ENCODE measurements at regions not wholly inside any gene's neighbourhood (a gene's known extent, or its start where the extent isn't known, plus 50 kb on each side); places are given as distances from the start of the nearest gene placed in this dataset.

GRCh38 chr2:83282043-83282795 is 1176.9 kb downstream of the SUCLG1 start:
- TF ChIP-seq CTCF (IDR thresholded peaks at IDR 0.05; ENCODE audit: borderline replicate concordance) = no peak
- Histone ChIP-seq H3K4me1 (no peaks in the 10 kb centered on the region), H3K36me3 (no peaks in the 10 kb centered on the region), H3K27me3 (ENCODE audit: low read depth) (no peaks in the 10 kb centered on the region), H3K4me3 (no peak overlapping the region), H3K27ac (replicated peaks) (no peak overlapping the region), H3K9me3 (replicated peaks) (no peaks in the 10 kb centered on the region)
- intact Hi-C loops (cut with micrococcal nuclease) = no loop called here
- DNase-seq = no peak

GRCh38 chr2:83280391-83280790 is 1178.7 kb downstream of the SUCLG1 start:
- no peaks in the 10 kb centered on the region for H3K36me3 ChIP-seq
- TF ChIP-seq CTCF (IDR thresholded peaks at IDR 0.05; ENCODE audit: borderline replicate concordance) = no peak
- no peaks in the 10 kb centered on the region for H3K27me3 ChIP-seq (ENCODE audit: low read depth)
- H3K4me1 ChIP-seq = no peaks in the 10 kb centered on the region
- intact Hi-C loops (cut with micrococcal nuclease) = no loop called here
- H3K27ac ChIP-seq (replicated peaks) = no peak overlapping the region
- no peak for DNase-seq
- no peak overlapping the region for H3K4me3 ChIP-seq
- H3K9me3 ChIP-seq (replicated peaks) = no peaks in the 10 kb centered on the region

- intact Hi-C loops (cut with micrococcal nuclease) = no loop called here
- no peak overlapping the region for H3K27ac ChIP-seq (replicated peaks)
These were observed 1185.8 kb downstream of the SUCLG1 start for GRCh38 chr2:83273322-83273721.

GRCh38 chr2:83261591-83262136 is 1197.4 kb downstream of the SUCLG1 start:
- Histone ChIP-seq H3K27me3 (ENCODE audit: low read depth) (no peaks in the 10 kb centered on the region), H3K36me3 (no peaks in the 10 kb centered on the region), H3K9me3 (replicated peaks) (peaks cover 4% of the 10 kb centered on the region), H3K27ac (replicated peaks) (no peak overlapping the region), H3K4me3 (no peak overlapping the region), H3K4me1 (no peaks in the 10 kb centered on the region)
- no peak for DNase-seq
- intact Hi-C loops (cut with micrococcal nuclease) = no loop called here
- no peak for TF ChIP-seq CTCF (IDR thresholded peaks at IDR 0.05; ENCODE audit: borderline replicate concordance)

More at GRCh38 chr2:83273322-83273721, 1185.8 kb downstream of the SUCLG1 start:
- Histone ChIP-seq H3K27me3 (ENCODE audit: low read depth) (no peaks in the 10 kb centered on the region), H3K4me3 (no peak overlapping the region), H3K9me3 (replicated peaks) (no peaks in the 10 kb centered on the region), H3K36me3 (no peaks in the 10 kb centered on the region), H3K4me1 (no peaks in the 10 kb centered on the region)
- no peak for TF ChIP-seq CTCF (IDR thresholded peaks at IDR 0.05; ENCODE audit: borderline replicate concordance)
- DNase-seq = no peak

- H3K4me3 ChIP-seq = no peak overlapping the region
- H3K27me3 ChIP-seq (ENCODE audit: low read depth) = no peaks in the 10 kb centered on the region
- intact Hi-C loops (cut with micrococcal nuclease) = no loop called here
- no peaks in the 10 kb centered on the region for H3K4me1 ChIP-seq
- H3K9me3 ChIP-seq (replicated peaks) = peaks cover 18% of the 10 kb centered on the region
- H3K36me3 ChIP-seq = no peaks in the 10 kb centered on the region
- no peak overlapping the region for H3K27ac ChIP-seq (replicated peaks)
- no peak for DNase-seq
- TF ChIP-seq CTCF (IDR thresholded peaks at IDR 0.05; ENCODE audit: borderline replicate concordance) = no peak
These were observed 1205.2 kb downstream of the SUCLG1 start for GRCh38 chr2:83253848-83254247.

Measured in left ventricle myocardium inferior (tissue), 1 donor.